Globus pallidus (tissue), 1 donor: ENCODE measurements at regions not wholly inside any gene's neighbourhood (a gene's known extent, or its start where the extent isn't known, plus 50 kb on each side); places are given as distances from the start of the nearest gene placed in this dataset.
"Not testable (repeated sequence)": the region's sequence is repeated elsewhere in the genome, so short reads cannot be mapped to it uniquely, and the experiment has no call there.

Experiments used
- DNase-seq: peaks from one replicate; pipeline ENCODE4 v3.0.0-alpha.2; 2015; ENCODE audit warnings: low spot score

DNA sequence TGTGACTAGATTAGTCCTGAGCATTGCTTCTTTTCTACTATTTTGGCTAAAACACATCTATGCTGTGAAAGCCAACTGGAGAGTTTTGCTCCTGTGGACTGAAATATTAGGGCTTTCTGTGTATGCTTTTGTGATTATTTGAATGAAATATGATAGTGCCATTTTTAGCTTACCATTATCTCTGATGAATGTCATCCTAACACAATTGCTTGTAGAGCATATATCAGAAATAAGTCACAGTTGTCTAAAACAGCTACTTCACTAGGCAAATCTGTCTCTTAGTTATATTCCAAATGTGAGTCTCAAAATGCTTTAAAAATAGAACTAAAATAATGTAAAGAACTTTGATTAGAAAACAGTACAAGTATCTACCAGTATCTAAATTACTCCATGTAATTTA, 401.4 kb upstream of the PTCHD4 start:
- no peak for DNase-seq

DNA sequence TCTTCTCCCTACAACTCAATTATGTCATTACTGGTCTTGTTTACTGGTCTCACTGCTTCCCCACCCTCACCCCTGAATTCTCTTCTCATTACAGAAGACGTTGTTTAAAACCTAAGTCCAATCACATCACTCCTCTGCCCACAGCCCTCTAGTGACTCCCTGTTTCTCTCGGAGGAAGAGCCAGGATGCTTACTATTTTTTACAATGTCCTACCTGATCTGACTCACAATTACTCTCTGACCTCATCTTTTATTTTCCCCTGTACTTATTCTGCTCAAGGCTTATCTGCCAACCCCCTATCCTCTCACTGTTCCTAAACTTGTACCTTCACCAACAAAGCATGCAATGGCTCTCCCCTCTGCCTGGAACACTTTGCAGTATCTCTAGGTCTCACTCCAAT, 400.4 kb upstream of the PTCHD4 start:
- no peak for DNase-seq

DNA sequence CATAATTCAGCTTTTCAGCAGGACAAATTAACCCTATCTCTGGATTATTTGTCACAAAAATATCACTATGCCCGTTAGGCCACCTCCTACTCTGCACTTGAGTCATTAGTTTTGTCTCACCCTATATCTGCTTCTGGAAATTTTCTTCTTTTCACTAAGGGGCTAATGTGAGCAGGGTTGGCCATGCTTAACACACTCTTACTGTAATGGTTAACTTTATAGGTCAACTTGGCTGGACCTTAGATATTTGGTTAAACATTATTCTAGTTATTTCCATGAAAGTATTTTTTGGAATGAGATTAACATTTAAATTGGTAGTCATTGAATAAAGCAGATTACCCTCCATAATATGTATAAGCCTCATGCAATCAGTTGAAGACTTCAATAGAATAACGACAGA, 394.6 kb upstream of the PTCHD4 start:
- no peak for DNase-seq

DNA sequence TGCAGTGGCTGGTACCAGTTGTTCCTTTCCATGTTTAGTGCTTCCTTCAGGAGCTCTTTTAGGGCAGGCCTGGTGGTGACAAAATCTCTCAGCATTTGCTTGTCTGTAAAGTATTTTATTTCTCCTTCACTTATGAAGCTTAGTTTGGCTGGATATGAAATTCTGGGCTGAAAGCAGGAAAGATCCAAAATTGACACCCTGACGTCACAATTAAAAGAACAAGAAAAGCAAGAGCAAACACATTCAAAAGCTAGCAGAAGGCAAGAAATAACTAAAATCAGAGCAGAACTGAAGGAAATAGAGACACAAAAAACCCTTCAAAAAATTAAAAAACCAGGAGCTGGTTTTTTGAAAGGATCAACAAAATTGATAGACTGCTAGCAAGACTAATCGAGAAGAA, 382.4 kb upstream of the PTCHD4 start:
- not testable (repeated sequence) for DNase-seq

DNA sequence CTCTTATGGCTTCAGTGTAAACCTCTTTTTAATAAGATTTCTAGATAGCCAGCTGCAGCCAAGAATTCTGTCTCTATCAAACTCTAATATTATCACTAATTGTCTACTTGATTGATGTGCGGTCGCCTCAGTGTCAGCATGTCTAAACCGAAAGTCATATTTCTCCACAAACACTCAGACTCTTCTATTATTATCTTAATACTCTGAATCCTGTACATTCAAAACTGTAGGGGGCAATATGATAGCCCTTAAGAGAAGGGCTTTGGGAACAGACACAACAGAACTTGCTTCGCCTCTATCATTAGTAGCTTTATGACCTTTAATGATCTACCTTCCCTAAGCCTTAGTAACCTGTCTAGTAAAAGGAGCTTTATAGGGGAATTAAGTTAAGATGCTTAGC, 379.7 kb upstream of the PTCHD4 start:
- no peak for DNase-seq

DNA sequence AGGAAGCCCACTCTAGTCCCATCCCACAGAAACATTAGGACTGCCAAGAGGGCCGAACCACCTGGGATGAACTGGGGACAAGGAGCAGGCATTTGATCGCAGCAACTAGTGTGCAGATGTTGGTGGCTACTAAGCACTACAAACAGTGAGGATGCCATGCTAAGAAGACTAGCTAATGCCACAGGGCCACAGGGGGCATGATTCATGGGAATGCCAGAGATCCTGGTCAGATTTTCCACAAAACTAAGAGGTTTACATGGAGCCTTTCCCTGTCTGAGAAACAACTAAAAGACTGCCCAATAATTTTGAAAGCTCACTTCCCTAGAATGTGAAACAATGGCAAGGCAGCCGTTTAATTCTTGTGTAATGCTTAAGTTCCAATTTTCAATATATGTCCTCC, 375.9 kb upstream of the PTCHD4 start:
- DNase-seq, result no peak

DNA sequence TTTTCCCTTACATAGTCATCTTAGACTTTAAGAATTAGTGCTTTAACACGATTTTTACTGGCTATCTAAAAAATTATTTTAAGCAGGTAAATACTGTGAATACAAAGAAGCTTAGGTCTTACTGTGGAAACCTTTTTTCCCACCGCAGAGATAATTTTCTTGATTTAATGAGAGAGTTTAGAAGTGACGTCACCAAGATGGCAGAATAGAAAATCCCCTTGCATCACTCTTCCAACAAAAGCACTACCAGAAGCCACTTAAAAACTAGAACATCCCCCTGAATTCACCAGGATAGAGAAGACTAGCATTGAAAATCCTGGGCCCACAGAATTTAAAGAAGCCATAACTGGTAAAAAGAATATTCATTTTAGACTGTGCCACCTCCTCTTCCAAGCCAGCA, 375.4 kb upstream of the PTCHD4 start:
- DNase-seq, result no peak

DNA sequence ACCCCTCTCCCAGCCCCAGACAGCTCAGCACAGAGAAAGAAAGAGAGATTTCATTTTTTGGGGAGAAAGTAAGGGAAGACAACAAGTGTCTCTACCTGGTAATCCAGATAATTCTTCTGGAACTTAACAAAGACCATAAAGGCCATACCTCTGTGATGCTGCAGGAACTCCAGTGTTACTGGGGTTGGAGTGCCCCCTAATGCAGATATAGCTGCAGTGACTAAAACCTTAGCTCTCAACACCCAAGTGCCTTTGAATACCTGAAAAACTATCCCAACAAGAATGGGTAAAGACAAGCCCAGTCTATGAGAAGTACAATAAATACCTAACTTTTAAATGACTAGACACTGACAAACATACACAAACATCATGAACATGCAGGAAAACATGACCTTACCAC, 365.3 kb upstream of the PTCHD4 start:
- DNase-seq, result no peak

DNA sequence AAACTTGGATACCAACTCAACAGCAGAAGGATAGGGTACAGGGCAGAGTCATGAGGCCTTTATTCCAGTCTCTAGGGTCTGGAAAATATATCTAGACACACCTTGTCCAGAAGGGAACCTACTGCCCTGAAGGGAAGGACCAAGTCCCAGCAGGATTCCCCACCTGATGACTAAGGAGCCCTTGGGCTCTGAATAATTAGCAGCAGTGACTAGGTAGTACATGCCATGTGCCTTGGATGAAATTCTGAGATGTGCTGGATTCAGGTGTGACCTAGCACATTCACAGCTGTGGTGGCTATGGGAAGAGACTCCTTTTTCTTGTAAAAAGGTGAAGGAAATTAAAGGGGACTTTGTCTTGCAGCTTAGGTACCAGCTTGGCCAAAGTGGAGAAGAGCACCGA, 364.3 kb upstream of the PTCHD4 start:
- DNase-seq, result no peak

DNA sequence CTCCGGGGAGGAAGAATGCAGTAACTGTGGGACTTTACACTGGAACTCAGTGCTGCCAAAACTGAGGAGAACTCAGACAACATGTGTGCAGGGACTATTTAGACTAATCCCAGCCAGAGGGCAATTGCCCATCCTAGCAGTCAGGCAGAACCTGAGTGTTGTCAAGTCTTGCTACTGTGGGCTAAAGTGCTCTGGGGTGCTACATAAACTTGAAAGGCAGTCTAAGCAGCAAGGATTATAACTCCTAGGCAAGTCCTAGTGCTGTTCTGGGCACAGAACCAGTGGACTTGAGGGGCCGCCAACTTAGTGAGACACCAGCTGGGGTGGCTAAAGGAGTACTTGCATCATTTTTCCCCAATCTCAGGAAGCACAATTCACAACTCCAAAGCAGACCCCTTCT, 363.8 kb upstream of the PTCHD4 start:
- no peak for DNase-seq

DNA sequence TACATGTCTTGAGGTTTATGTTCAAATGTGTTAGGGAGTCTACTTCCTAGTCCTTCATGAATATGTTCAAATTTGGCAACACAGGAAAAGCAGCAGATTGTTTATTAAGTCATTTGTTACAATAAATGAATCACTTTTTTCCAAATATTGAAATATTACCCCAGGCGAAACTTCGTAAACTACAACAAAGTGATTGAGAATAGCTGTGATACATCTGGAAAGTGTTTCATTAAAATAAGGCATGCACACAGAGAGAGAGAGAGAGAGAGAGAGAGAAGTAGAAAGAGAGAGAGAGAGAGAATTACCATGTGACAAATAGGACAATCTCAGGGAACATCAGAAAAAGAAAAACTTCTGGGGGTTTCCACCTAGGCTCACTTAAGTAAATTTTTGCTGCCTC, 363.1 kb upstream of the PTCHD4 start:
- DNase-seq, result no peak

DNA sequence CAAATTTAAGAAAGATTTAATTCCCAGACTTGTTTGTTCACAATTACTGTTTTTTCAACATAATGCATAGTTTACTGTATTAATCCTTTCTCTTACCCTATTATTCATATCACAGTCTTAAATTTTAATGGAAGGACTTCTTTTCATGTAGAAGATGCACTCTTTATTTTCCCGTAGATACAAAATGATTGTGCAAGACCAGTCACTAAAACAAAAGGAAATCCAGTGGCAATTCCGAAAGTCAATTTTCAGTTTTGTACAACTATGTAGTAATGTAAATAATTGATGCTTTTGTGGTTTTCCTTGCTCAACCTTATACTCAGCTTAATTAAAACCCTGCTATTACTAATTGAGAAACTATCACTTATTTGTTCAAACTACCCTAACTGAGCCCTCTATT, 361.5 kb upstream of the PTCHD4 start:
- no peak for DNase-seq

DNA sequence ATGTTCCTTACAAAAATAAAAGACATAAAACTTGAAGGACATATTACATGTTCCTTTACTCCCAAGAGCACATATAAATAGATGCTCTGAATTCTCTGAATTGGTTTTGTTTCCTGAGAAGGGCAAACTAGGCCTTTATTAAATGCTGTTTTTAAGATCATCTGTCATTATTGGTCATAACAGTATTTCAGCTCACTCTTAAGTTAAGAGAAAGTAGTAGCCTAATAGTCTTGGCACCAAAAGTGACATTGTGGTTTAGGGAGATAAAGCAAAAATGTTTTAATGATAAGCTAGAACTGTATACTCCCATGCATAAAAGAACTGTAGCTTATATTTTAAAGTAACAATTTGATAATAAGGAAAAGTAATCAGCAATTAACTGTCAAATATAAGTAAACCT, 361.1 kb upstream of the PTCHD4 start:
- no peak for DNase-seq

DNA sequence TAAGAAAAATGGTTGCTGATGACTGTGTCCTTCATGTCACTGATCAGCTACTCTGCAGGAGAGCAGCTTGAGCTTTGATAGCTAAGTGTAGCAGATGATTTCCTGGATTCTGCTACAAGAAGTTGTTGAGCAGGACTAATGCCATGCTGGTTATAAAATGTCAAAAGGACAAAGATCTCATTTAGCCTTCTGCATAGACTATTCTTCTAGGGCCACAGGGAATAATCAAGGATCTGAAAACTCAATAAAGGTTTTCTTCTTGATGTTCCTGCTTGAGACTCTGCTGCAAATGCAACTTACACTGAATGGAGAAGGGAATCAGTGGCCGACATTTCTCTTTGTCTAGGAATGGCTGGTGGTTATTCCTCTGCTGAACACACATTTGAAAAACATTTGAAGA, 360.3 kb upstream of the PTCHD4 start:
- DNase-seq, result no peak

DNA sequence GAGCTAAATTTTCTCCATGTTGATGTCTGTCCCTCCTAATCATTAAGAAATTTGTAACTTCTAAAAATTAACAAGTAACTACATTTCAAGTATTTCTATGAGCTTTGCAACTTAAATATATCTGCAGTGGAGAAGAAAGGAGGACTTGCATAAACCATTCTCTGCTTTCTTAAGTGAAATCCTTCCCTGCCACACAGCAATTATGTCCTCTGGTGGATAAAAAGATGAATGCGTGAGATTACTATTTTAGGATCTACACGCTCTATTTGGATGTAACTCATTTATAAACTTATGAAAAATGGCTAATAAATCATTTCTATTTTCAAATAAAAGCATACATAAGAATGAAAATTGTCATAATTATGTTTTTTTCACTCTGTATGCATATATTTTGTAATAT, 338.0 kb upstream of the PTCHD4 start:
- DNase-seq, result no peak

DNA sequence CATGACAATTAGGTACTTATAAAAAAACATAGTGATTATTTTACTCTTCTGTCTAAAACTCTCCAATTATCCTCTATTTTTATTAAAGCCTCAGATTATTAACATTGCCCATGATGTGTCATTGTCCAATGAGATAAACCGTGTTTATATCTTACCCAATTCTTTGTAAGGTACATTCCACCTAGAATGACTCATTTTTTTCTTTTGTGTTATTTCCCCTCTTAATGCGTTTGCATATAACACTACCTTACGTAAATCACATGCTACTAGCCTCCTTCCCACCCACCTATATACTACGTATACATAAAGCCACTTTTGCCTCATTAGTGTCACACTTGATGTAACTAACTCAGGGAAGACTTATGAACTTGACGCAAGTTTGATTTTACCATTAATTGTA, 336.3 kb upstream of the PTCHD4 start:
- no peak for DNase-seq

DNA sequence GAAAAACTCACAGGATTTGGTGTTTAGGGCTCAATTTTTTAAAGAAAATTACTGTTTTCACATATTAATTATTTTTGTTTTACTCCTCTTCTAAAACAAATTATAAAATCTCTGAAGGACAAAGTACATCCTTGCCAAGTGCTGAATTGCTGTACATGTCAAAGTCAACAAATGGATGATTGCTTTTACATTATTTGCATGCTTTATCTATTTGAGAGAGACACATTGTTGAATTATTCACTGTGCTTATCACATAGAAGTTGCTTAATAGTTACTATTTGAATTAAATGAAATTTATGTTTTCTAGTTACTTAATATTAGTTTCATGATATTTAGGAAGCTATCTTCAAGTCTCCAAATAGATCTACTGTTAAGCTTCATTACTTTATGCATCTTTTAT, 318.6 kb upstream of the PTCHD4 start:
- no peak for DNase-seq

DNA sequence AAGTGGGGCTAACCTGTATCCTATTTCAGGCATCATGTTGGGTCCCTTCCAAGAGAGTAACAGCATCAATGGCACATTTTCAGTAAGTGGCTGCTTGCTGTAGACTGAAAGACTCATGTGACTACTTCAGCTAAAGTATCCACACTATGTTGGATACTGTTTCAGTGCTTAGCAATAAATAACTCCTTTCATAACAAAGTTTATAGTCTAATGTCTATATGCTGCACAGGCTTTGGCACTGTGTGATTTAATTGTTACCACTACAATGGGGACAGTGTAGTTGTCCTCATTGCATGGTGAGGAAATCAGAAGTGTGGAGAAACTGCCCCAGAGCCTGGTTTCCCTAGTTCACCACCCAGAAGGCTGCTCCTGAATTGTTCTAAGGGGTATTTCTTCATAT, 318.0 kb upstream of the PTCHD4 start:
- DNase-seq, result no peak

DNA sequence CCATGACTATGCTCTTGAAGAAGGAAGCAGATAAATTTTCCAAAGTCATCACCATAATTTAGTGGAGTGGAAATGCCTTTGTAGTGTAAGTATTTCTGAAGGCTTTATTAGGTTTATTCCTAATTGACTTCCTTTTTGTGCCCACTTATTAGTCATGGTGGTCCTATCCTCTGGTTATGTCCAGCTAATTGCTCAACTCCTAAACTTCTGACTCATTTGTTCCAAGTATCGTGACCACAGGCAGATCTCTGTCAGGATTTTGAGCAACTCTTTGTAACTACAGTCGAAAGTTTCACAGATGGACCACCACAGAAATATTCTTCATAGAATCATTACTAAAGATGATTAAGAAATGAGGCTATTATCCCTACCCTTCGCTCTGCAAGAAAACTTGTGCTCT, 315.6 kb upstream of the PTCHD4 start:
- DNase-seq, result no peak

DNA sequence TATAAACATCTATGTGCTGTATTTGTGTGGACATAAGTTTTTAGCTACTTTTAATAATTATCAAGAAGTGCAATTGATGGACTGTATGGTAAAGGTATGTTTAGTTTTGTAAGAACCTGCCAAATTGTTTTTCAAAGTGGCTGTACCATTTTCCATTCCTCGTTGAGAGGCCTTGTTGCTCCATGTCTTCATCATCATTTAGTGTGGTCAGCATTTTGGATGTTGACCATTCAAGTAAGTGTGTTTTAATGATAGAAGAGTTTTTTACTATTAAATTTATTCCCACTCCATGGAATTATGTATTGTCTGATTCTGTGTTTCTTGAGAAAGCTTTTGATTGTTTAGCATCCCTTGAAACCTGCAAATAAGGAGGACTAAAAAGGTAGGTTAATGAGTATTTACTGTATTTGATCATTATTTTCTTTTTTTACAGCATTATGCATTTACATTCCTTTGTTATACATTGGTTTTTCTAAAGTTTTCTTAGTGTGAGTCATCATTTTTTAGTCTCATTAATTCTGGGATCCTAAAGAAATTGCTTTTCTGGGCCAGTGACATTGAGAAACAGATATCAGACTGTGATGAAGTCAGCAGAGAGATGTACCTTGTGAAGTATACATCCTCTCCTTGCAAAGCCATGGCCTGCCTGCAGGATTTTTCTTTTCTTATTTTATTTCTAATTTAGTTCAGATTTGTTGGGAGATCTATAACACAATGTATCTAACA, 312.8 kb upstream of the PTCHD4 start:
- no peak for DNase-seq

DNA sequence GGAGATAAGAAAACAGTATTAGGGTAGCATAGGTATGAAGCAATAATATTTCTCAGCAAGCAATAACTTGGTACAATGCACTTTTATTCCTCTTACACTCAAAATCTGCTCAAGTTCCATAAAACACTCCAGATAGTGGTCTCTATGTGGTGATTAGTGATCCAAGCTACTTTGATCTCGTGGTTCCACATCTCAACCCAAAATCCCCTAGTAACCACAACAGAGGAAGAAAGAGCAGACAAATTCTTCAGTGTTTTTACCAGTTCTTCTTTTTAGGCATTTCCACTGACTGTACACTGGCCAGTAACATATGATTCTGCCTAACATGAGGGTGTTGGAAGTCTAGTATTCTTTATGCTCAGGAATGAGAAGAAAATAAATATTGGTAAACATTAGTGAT, 309.0 kb upstream of the PTCHD4 start:
- DNase-seq, result no peak

DNA sequence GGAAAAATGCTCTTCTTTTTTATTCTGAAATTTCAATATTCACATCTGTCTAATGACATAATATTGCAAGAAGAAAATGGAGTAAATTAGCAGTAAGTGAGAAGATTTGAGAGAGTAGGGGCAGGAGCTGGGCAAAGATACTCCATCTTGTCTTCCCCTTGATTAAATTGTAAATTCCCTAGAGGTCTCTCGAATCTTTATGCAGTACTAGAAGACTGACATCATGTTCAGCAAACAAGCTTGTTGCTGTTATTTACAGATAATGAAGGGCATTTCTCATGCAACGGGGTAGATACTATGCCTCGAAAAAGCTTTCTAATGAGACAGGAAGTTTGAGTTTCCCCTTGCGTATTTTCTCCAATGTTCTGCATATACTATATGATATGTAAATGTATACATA, 306.9 kb upstream of the PTCHD4 start:
- DNase-seq, result no peak

DNA sequence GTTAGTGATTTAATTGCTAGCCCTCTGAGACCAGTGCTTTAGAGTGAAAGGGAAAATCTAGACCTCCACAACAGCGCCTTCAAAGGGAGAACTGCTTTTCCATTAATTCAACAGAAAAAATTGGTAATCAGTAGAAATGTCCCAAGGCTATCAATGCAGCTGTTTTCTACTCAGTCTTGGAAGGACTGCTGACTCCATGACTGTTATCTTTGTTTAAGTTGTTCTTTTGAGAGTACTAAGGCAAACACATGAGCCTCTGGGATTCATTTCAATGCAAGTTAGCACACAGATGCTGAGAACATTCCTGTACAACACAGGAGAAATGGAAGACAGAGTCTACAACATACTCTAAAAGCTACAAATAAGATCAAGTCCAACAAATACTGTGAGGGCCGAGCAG, 301.7 kb upstream of the PTCHD4 start:
- DNase-seq, result no peak

DNA sequence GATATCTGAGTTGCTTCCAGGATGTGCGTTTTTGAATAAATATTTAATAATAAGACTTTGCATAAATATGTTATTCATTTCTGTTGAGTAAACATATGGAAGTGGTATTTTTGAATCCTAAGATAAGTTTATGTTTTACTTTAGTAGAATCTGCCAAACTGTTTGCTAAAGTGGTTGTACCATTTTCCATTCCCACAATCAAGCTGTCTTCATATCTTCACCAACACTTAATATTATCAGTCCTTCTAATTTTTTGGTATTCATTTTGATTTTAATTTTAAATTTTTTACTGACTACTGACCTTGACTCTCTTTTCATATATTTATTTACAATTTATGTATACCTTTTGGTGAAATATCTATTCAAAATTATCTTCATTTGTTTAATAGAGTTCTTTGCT, 293.9 kb upstream of the PTCHD4 start:
- DNase-seq, result no peak

DNA sequence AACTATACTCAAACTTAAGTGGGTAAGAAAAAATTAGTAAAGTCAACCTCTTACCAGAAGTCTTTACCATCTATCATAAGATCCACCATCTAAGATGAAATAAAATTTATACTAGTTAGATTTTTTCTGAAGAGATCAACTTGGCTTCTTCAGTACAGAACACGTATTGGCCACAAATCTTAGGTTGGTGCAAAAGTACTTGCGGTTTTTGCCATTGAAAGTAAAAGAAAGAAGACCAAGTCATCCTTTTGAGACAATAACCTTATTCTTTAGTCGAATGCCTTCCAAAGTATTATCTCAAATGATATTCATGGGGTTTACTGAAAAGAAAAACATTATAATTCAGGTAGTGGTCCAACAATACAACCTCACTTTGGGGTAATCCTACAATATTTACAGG, 292.6 kb upstream of the PTCHD4 start:
- DNase-seq, result no peak
